ENCODE measurements at regions not wholly inside any gene's neighbourhood (a gene's known extent, or its start where the extent isn't known, plus 50 kb on each side); places are given as distances from the start of the nearest gene placed in this dataset.

DNA sequence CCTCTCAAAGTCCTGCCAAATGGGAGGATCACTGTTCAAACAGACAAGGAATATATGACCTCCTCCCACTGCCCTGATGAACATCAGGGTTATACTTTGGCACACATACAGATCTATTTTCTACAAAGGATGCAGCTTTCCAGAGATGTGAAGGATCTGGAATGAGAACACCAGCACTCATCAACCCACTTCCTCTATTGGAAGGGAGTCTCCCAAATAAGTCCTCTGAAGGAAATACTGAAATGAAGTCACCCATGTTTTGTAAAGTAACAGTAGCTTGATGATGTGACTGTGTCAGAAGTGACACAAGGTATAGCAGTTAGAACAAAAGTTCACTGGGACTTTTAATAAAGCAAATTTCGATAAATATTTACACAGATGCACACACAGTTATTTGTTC lies 104.9 kb downstream of the OGFRL1 start:
- Histone ChIP-seq H2AFZ (ENCODE audit: low read length) (no peak overlapping the region), H3T11ph (ENCODE audit: low read length) (no peak overlapping the region), H2BK12ac (ENCODE audit: insufficient read length, low read depth, low read length) (no peak overlapping the region), H4K8ac (replicated peaks; ENCODE audit: insufficient read length, low read depth, low read length) (no peak overlapping the region), H3K27me3 (ENCODE audit: insufficient read depth, low read length) (no peaks in the 10 kb centered on the region), H3K56ac (ENCODE audit: insufficient read length, low read depth, low read length) (no peak overlapping the region), H3K27ac (ENCODE audit: insufficient read length, low read depth, low read length) (no peak overlapping the region), H4K20me1 (ENCODE audit: control insufficient read depth, insufficient read depth, insufficient read length) (no peaks in the 10 kb centered on the region), H2BK20ac (ENCODE audit: low read depth, low read length, poor library complexity, severe bottlenecking) (no peak overlapping the region), H4K5ac (ENCODE audit: insufficient read length, low read depth, low read length) (no peak overlapping the region), H3K14ac (ENCODE audit: insufficient read depth, low read length) (no peak overlapping the region), H3K4ac (ENCODE audit: low read depth, low read length) (no peak overlapping the region), H2BK120ac (ENCODE audit: low read depth, low read length, poor library complexity, severe bottlenecking) (no peak overlapping the region), H2BK5ac (ENCODE audit: insufficient read length, low read length) (no peak overlapping the region), H3K4me2 (ENCODE audit: insufficient read depth, insufficient read length, low read length) (no peak overlapping the region), H3K4me1 (ENCODE audit: insufficient read depth, low read length) (no peaks in the 10 kb centered on the region), H3K9ac (ENCODE audit: extremely low read depth, insufficient read length, low read length) (no peak overlapping the region), H2AK5ac (ENCODE audit: insufficient read length, low read length) (no peak overlapping the region), H3K9me3 (ENCODE audit: control insufficient read depth, low read depth, low read length) (no peaks in the 10 kb centered on the region), H3K18ac (ENCODE audit: insufficient read length, low read depth, low read length) (no peak overlapping the region), H3K23ac (ENCODE audit: insufficient read length, low read depth, low read length) (no peak overlapping the region), H3K23me2 (ENCODE audit: insufficient read length, low read depth, low read length, poor library complexity, severe bottlenecking) (no peaks in the 10 kb centered on the region), H3K79me1 (ENCODE audit: insufficient read depth, low read depth, low read length, poor library complexity, severe bottlenecking) (no peaks in the 10 kb centered on the region), H2BK15ac (ENCODE audit: low read depth, low read length) (no peak overlapping the region), H3K79me2 (ENCODE audit: insufficient read depth, low read length) (no peaks in the 10 kb centered on the region), H4K91ac (ENCODE audit: insufficient read length, low read depth, low read length) (no peak overlapping the region)
- H3K4me1 Mint-ChIP-seq = peaks cover 4 to 7% of the 10 kb centered on the region in 2 experiments; a peak in 3 of 4 replicates
- no peaks in the 10 kb centered on the region for H3K9me3 Mint-ChIP-seq
- H3K27me3 Mint-ChIP-seq (ENCODE audit: low read depth) = no peaks in the 10 kb centered on the region
- no CpG with 5 or more reads among the region's 1 CpG for WGBS (ENCODE audit: extremely low coverage, insufficient read length, low lambda C conversion rate)
- H3K4me3 Mint-ChIP-seq = no peak overlapping the region
- TF ChIP-seq, protein P1, sequence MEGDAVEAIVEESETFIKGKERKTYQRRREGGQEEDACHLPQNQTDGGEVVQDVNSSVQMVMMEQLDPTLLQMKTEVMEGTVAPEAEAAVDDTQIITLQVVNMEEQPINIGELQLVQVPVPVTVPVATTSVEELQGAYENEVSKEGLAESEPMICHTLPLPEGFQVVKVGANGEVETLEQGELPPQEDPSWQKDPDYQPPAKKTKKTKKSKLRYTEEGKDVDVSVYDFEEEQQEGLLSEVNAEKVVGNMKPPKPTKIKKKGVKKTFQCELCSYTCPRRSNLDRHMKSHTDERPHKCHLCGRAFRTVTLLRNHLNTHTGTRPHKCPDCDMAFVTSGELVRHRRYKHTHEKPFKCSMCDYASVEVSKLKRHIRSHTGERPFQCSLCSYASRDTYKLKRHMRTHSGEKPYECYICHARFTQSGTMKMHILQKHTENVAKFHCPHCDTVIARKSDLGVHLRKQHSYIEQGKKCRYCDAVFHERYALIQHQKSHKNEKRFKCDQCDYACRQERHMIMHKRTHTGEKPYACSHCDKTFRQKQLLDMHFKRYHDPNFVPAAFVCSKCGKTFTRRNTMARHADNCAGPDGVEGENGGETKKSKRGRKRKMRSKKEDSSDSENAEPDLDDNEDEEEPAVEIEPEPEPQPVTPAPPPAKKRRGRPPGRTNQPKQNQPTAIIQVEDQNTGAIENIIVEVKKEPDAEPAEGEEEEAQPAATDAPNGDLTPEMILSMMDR (conservative IDR thresholded peaks at IDR 0.05) = no peak
- H3K36me3 Mint-ChIP-seq (ENCODE audit: insufficient read depth in 1 of 3, low read depth in 3 of 3) = no peaks in the 10 kb centered on the region
- H3K27ac Mint-ChIP-seq = no peak overlapping the region
- no peak for DNase-seq
